Brain microvascular endothelial cell (primary cell): ENCODE measurements at regions not wholly inside any gene's neighbourhood (a gene's known extent, or its start where the extent isn't known, plus 50 kb on each side); places are given as distances from the start of the nearest gene placed in this dataset.

Experiments used
- DNase-seq: peaks from one replicate; pipeline ENCODE4 v3.0.0-alpha.2; 2020
- H3K27ac ChIP-seq: fragments of 250-450 bp; sonication (Bioruptor Pico); 2 replicates; pipeline ENCODE4 v1.5.1; 2020; ENCODE audit warnings: mild to moderate bottlenecking, moderate library complexity
- H3K27me3 ChIP-seq: fragments of 250-450 bp; sonication (Bioruptor Pico); replicated peaks from 2 replicates; pipeline ENCODE4 v1.5.1; 2020; ENCODE audit warnings: mild to moderate bottlenecking
- H3K36me3 ChIP-seq: fragments of 250-450 bp; sonication (Bioruptor Pico); replicated peaks from 2 replicates; pipeline ENCODE4 v1.5.1; 2020; ENCODE audit warnings: mild to moderate bottlenecking
- H3K4me3 ChIP-seq: 2 replicates; pipeline ENCODE4 v1.5.1; 2011; ENCODE audit warnings: low read depth, mild to moderate bottlenecking, control low read depth, low read length, moderate library complexity
- CTCF ChIP-seq: IDR thresholded peaks from 2 replicates; pipeline ENCODE4 v1.5.1; 2011; ENCODE audit warnings: low read depth, mild to moderate bottlenecking, moderate library complexity, low read length, control low read depth, inconsistent platforms; ENCODE audit errors: missing control alignments
- in situ Hi-C: cut with HindIII; loops from 2 replicates; pipeline ENCODE4 v1.10.0; 2017; ENCODE audit warnings: low sequenced_read_pairs, low pct_ligation_motif_present

DNA sequence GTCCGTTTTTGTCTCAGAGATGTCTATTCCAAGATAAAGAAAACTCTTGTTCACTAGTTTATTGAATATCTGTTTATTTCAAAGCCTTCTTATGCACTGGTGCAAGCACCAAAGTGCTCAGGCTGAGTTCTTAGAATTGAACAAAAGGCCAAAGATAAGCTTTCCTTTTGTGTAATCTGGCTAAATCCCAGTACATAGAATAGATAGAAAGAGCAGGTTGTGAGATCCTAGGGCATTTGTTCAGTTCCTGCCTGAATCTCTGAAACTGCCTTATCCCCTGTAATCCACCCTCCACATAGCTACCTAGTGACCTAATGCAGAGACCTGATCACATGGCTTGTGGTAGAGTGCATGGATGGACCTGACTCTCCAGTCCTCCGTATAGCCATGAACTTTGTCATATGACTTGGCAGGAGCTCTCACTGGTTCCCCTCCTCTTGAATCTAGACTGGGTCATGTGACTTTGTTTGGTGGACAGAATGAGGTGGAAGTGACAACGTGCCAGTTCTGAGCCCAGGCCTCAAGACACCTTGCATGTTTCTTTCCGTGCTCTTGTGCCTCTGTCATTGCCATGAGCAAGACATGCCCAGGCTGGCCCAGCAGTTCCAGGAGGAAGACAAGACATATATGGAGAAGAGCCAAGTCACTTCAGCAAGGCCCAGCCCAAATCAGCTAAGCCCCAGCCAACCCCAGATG is 139.3 kb upstream of the SHB start:
- H3K4me3 ChIP-seq: no peak overlapping the region
- H3K27me3 ChIP-seq: peaks cover 5% of the 10 kb centered on the region
- no peak for DNase-seq
- no peak for TF ChIP-seq CTCF
- in situ Hi-C loops: no loop called here
- no peak overlapping the region for H3K27ac ChIP-seq
- H3K36me3 ChIP-seq: no peaks in the 10 kb centered on the region

- H3K27me3 ChIP-seq: no peaks in the 10 kb centered on the region
- no peak for TF ChIP-seq CTCF
- no peak for DNase-seq
- H3K4me3 ChIP-seq: no peak overlapping the region
- no peaks in the 10 kb centered on the region for H3K36me3 ChIP-seq
- in situ Hi-C loops: no loop called here
- H3K27ac ChIP-seq: no peak overlapping the region
Observed at GRCh38 chr9:38207247-38207778, 138.3 kb upstream of the SHB start.

DNA sequence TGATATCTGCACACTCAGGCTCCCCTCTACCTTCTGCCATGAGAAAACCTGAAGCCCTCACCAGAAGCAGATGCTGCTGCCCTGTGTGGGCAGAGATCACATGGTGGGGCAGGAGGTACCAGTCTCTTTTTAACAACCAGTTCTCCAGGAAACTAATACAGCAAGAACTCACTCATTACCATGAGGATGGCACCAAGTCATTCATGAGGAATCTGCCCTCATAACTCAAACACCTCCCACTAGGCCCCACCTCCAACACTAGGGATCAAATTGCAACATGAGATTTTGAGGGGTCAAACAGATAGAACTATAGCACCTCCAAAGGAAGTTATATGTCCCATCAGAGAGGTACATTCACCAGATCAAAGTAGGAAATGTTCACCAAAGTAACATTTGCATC is 136.3 kb upstream of the SHB start:
- in situ Hi-C loops: no loop called here
- Histone ChIP-seq H3K36me3 (no peaks in the 10 kb centered on the region), H3K27ac (no peak overlapping the region), H3K27me3 (no peaks in the 10 kb centered on the region), H3K4me3 (no peak overlapping the region)
- TF ChIP-seq CTCF: no peak
- no peak for DNase-seq

DNA sequence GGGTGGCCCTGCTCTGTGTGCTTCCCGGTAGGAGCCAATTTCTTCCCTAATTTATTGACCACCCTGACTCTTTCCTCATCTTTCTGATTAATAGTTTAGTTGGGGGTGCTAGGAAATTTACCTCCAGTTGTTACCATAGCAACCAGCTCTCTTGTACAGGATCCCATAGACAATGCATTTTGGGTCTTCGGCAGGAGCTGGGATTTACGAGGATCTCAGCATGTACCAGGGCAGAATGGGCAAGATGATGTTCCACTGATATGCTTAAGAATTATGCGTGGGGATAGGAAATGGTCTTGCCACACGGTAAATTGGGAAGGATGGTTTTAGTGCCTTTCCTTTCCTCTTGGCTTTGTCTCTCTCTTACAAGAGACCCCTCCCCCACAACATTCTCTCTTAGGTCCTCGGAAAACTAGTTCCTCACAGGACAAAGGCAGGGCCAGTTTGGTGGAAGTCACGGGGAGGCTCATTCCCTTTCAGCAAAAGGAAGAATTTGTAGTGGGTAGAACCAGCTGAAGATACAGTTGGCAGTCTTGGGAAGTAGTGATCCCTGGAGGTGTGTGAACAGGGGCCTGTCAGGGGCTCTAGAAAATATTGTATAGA is 133.4 kb upstream of the SHB start:
- Histone ChIP-seq H3K4me3 (no peak overlapping the region), H3K27ac (no peak overlapping the region), H3K36me3 (no peaks in the 10 kb centered on the region), H3K27me3 (peaks cover 3% of the 10 kb centered on the region)
- DNase-seq: no peak
- TF ChIP-seq CTCF: no peak
- in situ Hi-C loops: no loop called here

- H3K27ac ChIP-seq: no peak overlapping the region
- peaks cover 3% of the 10 kb centered on the region for H3K27me3 ChIP-seq
- DNase-seq: no peak
- TF ChIP-seq CTCF: no peak
- H3K4me3 ChIP-seq: no peak overlapping the region
- H3K36me3 ChIP-seq: no peaks in the 10 kb centered on the region
- in situ Hi-C loops: no loop called here
Observed at GRCh38 chr9:38201844-38202243, 132.8 kb upstream of the SHB start.
